PFSK-1 (cell line): ENCODE measurements at regions not wholly inside any gene's neighbourhood (a gene's known extent, or its start where the extent isn't known, plus 50 kb on each side); places are given as distances from the start of the nearest gene placed in this dataset.

Source experiments
- POLR2AphosphoS5 ChIP-seq: IDR thresholded peaks from 2 replicates; pipeline ENCODE4 v1.6.1; 2012; ENCODE audit warnings: low read depth, mild to moderate bottlenecking, control low read depth, low read length, moderate library complexity
- REST ChIP-seq, 2 experiments: IDR thresholded peaks; 2 replicates each; pipeline versions ENCODE4 v1.6.1 to v1.8.0; 2011 to 2012; ENCODE audit warnings: low read depth in 2 of 2, low read length in 2 of 2, control low read depth in 1 of 2, inconsistent platforms in 1 of 2, mild to moderate bottlenecking in 1 of 2, moderate library complexity in 1 of 2; ENCODE audit not compliant: insufficient read depth in 1 of 2
- SIN3A ChIP-seq: IDR thresholded peaks from 2 replicates; pipeline ENCODE4 v1.6.1; 2012; ENCODE audit warnings: mild to moderate bottlenecking, low read length, moderate library complexity, borderline replicate concordance; ENCODE audit not compliant: insufficient read depth
- TAF1 ChIP-seq: IDR thresholded peaks from 2 replicates; pipeline ENCODE4 v1.6.1; 2012; ENCODE audit warnings: low read length, control low read depth, borderline replicate concordance; ENCODE audit not compliant: insufficient read depth

- no peak for TF ChIP-seq POLR2AphosphoS5
- TF ChIP-seq TAF1, result no peak
- no peak for TF ChIP-seq REST (IDR thresholded peaks at IDR 0.05; ENCODE audit: insufficient read depth in 1 of 2, low read depth in 2 of 2, low read length in 2 of 2)
- TF ChIP-seq SIN3A, result no peak
These were observed 125.8 kb downstream of the ARRDC3 start for GRCh38 chr5:91257301-91257700.
